ENCODE measurements at regions not wholly inside any gene's neighbourhood (a gene's known extent, or its start where the extent isn't known, plus 50 kb on each side); places are given as distances from the start of the nearest gene placed in this dataset.
A peak's percentile ranks its signal among the peaks of the same experiment; 100 is the strongest.
"Not testable (repeated sequence)": the region's sequence is repeated elsewhere in the genome, so short reads cannot be mapped to it uniquely, and the experiment has no call there.

- peak; percentile 15 for DNase-seq (ENCODE audit: low read depth)
These were observed 53.6 kb upstream of the PLGLB1 start for GRCh38 chr2:87075054-87075790.

- peak; percentile 36 for DNase-seq (ENCODE audit: low read depth)
These were observed 54.2 kb upstream of the PLGLB1 start for GRCh38 chr2:87075791-87076252.

- peak; percentile 78 for DNase-seq (ENCODE audit: low read depth)
These were observed 54.8 kb upstream of the PLGLB1 start for GRCh38 chr2:87076253-87077123.

- not testable (repeated sequence) for DNase-seq (ENCODE audit: low read depth)
These were observed 55.4 kb upstream of the PLGLB1 start for GRCh38 chr2:87077124-87077446.

- DNase-seq (ENCODE audit: low read depth) = not testable (repeated sequence)
These were observed 60.1 kb upstream of the PLGLB1 start for GRCh38 chr2:87081727-87082126.

- not testable (repeated sequence) for DNase-seq (ENCODE audit: low read depth)
These were observed 66.4 kb upstream of the PLGLB1 start for GRCh38 chr2:87088079-87088478.

GRCh38 chr2:87089401-87089800 is 67.8 kb upstream of the PLGLB1 start:
- not testable (repeated sequence) for DNase-seq (ENCODE audit: low read depth)

GRCh38 chr2:87093252-87093651 is 71.6 kb upstream of the PLGLB1 start:
- not testable (repeated sequence) for DNase-seq (ENCODE audit: low read depth)

GRCh38 chr2:87093937-87094529 is 72.4 kb upstream of the PLGLB1 start:
- not testable (repeated sequence) for DNase-seq (ENCODE audit: low read depth)

- not testable (repeated sequence) for DNase-seq (ENCODE audit: low read depth)
These were observed 74.2 kb upstream of the PLGLB1 start for GRCh38 chr2:87095804-87096203.

GRCh38 chr2:87128761-87129553 is 107.3 kb upstream of the PLGLB1 start:
- not testable (repeated sequence) for DNase-seq (ENCODE audit: low read depth)

GRCh38 chr2:87132577-87132976 is 110.9 kb upstream of the PLGLB1 start:
- not testable (repeated sequence) for DNase-seq (ENCODE audit: low read depth)

- not testable (repeated sequence) for DNase-seq (ENCODE audit: low read depth)
These were observed 130.3 kb upstream of the PLGLB1 start for GRCh38 chr2:87151835-87152493.

GRCh38 chr2:87174454-87174853 is 152.8 kb upstream of the PLGLB1 start:
- not testable (repeated sequence) for DNase-seq (ENCODE audit: low read depth)

GRCh38 chr2:87183373-87183772 is 161.7 kb upstream of the PLGLB1 start:
- DNase-seq (ENCODE audit: low read depth) = not testable (repeated sequence)

GRCh38 chr2:87184260-87184659 is 162.6 kb upstream of the PLGLB1 start:
- DNase-seq (ENCODE audit: low read depth) = not testable (repeated sequence)

- not testable (repeated sequence) for DNase-seq (ENCODE audit: low read depth)
These were observed 167.6 kb upstream of the PLGLB1 start for GRCh38 chr2:87189214-87189613.

GRCh38 chr2:87193336-87193735 is 171.7 kb upstream of the PLGLB1 start:
- not testable (repeated sequence) for DNase-seq (ENCODE audit: low read depth)

GRCh38 chr2:87194254-87194999 is 172.8 kb upstream of the PLGLB1 start:
- DNase-seq (ENCODE audit: low read depth) = not testable (repeated sequence)

GRCh38 chr2:87196720-87197388 is 175.2 kb upstream of the PLGLB1 start:
- not testable (repeated sequence) for DNase-seq (ENCODE audit: low read depth)
